Stomach (tissue), 4 donors: ENCODE measurements at regions not wholly inside any gene's neighbourhood (a gene's known extent, or its start where the extent isn't known, plus 50 kb on each side); places are given as distances from the start of the nearest gene placed in this dataset.

ENCODE experiments used
- EP300 ChIP-seq: sonication (generic); formaldehyde crosslinking; IDR thresholded peaks from one replicate; pipeline ENCODE4 v1.6.1; 2017; ENCODE audit warnings: antibody characterized with exemption
- POLR2A ChIP-seq, 4 donors: fragments of 450-650 bp; IDR thresholded peaks; one replicate each; pipeline ENCODE4 v1.6.1; 2016; ENCODE audit warnings: antibody characterized with exemption in 4 of 4, control low read depth in 2 of 4, mild to moderate bottlenecking in 1 of 4, moderate library complexity in 1 of 4

- no peak for TF ChIP-seq POLR2A (IDR thresholded peaks at IDR 0.05)
- TF ChIP-seq EP300 = no peak
Observed at GRCh38 chr5:8714861-8715260, 831.0 kb downstream of the SEMA5A start.
